Caco-2 (cell line): ENCODE measurements at regions not wholly inside any gene's neighbourhood (a gene's known extent, or its start where the extent isn't known, plus 50 kb on each side); places are given as distances from the start of the nearest gene placed in this dataset.

Source experiments
- BruUV-seq: library from RNA; stranded (reverse); fragments of 400-500 nt; replicated peaks from 2 replicates; lab custom pipeline; 2021; lab: Mats Ljungman, UMichigan
- CTCF ChIA-PET: fragments of 300-600 bp; sonication (Branson Sonifier 250); formaldehyde crosslinking; loops from one replicate; lab custom pipeline; 2022; ENCODE audit warnings: antibody characterized with exemption; lab: Charles Lee
- POLR2A ChIA-PET: fragments of 300-600 bp; sonication (Branson Sonifier 250); formaldehyde crosslinking; loops from one replicate; lab custom pipeline; 2022; ENCODE audit warnings: antibody characterized with exemption; lab: Charles Lee
- DNase-seq, 2 experiments: peaks; one replicate each; pipeline versions ENCODE4 v3.0.0 to v3.0.0-alpha.2; 2020 to 2022
- H3K27me3 ChIP-seq: replicated peaks from 2 replicates; pipeline ENCODE4 v1.6.0; 2011; ENCODE audit warnings: low read length; ENCODE audit not compliant: control insufficient read depth, insufficient read depth
- H3K36me3 ChIP-seq: 2 replicates; pipeline ENCODE4 v1.5.1; 2011; ENCODE audit warnings: low read length; ENCODE audit not compliant: control insufficient read depth, insufficient read depth
- H3K4me1 ChIP-seq: fragments of 250-450 bp; sonication (Bioruptor Pico); 2 replicates; pipeline ENCODE4 v1.5.1; 2020; ENCODE audit warnings: mild to moderate bottlenecking
- H3K4me3 ChIP-seq: 2 replicates; pipeline ENCODE4 v1.5.1; 2011; ENCODE audit warnings: low read depth, mild to moderate bottlenecking, control low read depth, low read length
- H3K9me3 ChIP-seq: fragments of 250-450 bp; sonication (Bioruptor Pico); 2 replicates; pipeline ENCODE4 v1.5.1; 2020; ENCODE audit warnings: mild to moderate bottlenecking, moderate library complexity
- H3K27ac Mint-ChIP-seq: one replicate; pipeline ENCODE4 v1.8.0; 2022; ENCODE audit warnings: mixed read lengths; ENCODE audit not compliant: unreplicated experiment
- H3K27me3 Mint-ChIP-seq: one replicate; pipeline ENCODE4 v1.8.0; 2022; ENCODE audit warnings: mixed read lengths; ENCODE audit not compliant: insufficient read depth, unreplicated experiment
- H3K36me3 Mint-ChIP-seq: one replicate; pipeline ENCODE4 v1.8.0; 2022; ENCODE audit warnings: mild to moderate bottlenecking, mixed read lengths; ENCODE audit not compliant: insufficient read depth, unreplicated experiment
- H3K4me1 Mint-ChIP-seq: one replicate; pipeline ENCODE4 v1.8.0; 2022; ENCODE audit warnings: low read depth, mixed read lengths; ENCODE audit not compliant: unreplicated experiment
- H3K4me3 Mint-ChIP-seq: one replicate; pipeline ENCODE4 v1.8.0; 2022; ENCODE audit warnings: mild to moderate bottlenecking, moderate library complexity, mixed read lengths; ENCODE audit not compliant: unreplicated experiment
- H3K9me3 Mint-ChIP-seq: one replicate; pipeline ENCODE4 v1.8.0; 2022; ENCODE audit warnings: mixed read lengths; ENCODE audit not compliant: unreplicated experiment
- CTCF ChIP-seq, 2 experiments: fragments of 200-600 bp in 1 of 2; IDR thresholded peaks; 1 replicate in 1 of 2; 2 replicates in 1 of 2; pipeline versions ENCODE4 v1.5.1 to v1.8.0; 2011 to 2022; ENCODE audit warnings: antibody characterized with exemption in 1 of 2, control low read depth in 1 of 2, inconsistent platforms in 1 of 2, low read depth in 1 of 2, low read length in 1 of 2, mild to moderate bottlenecking in 1 of 2, moderate library complexity in 1 of 2; ENCODE audit not compliant: insufficient read depth in 1 of 2, severe bottlenecking in 1 of 2, unreplicated experiment in 1 of 2
- intact Hi-C: fragments of 100-400 bp; cut with micrococcal nuclease; formaldehyde crosslinking; loops from one replicate; pipeline ENCODE4 v1.10.0; 2022; ENCODE audit not compliant: unreplicated experiment

- no peaks in the 10 kb centered on the region for H3K36me3 Mint-ChIP-seq
- no peaks in the 10 kb centered on the region for H3K27me3 Mint-ChIP-seq
- POLR2A ChIA-PET: no interaction called here
- no peak for DNase-seq
- no peak overlapping the region for H3K4me3 Mint-ChIP-seq
- no peak overlapping the region for H3K27ac Mint-ChIP-seq
- no peak for TF ChIP-seq CTCF (IDR thresholded peaks at IDR 0.05; ENCODE audit: insufficient read depth in 1 of 2, low read depth in 1 of 2, low read length in 1 of 2, severe bottlenecking in 1 of 2, unreplicated experiment in 1 of 2)
- no TSS peak for BruUV-seq
- H3K4me3 ChIP-seq: no peak overlapping the region
- intact Hi-C loops: no loop called here
- H3K27me3 ChIP-seq: no peaks in the 10 kb centered on the region
- H3K36me3 ChIP-seq: no peaks in the 10 kb centered on the region
- no peaks in the 10 kb centered on the region for H3K9me3 Mint-ChIP-seq
- H3K4me1 ChIP-seq: no peaks in the 10 kb centered on the region
- H3K9me3 ChIP-seq: no peaks in the 10 kb centered on the region
- no peaks in the 10 kb centered on the region for H3K4me1 Mint-ChIP-seq
- CTCF ChIA-PET: no interaction called here
Observed at GRCh38 chr18:67717800-67718199, 201.3 kb upstream of the DSEL start.

- Histone ChIP-seq H3K4me1 (no peaks in the 10 kb centered on the region), H3K36me3 (no peaks in the 10 kb centered on the region), H3K9me3 (no peaks in the 10 kb centered on the region), H3K27me3 (no peaks in the 10 kb centered on the region), H3K4me3 (no peak overlapping the region)
- CTCF ChIA-PET: no interaction called here
- no peak overlapping the region for H3K4me3 Mint-ChIP-seq
- H3K36me3 Mint-ChIP-seq: no peaks in the 10 kb centered on the region
- intact Hi-C loops: no loop called here
- no peak overlapping the region for H3K27ac Mint-ChIP-seq
- H3K9me3 Mint-ChIP-seq: no peaks in the 10 kb centered on the region
- H3K27me3 Mint-ChIP-seq: no peaks in the 10 kb centered on the region
- TF ChIP-seq CTCF (IDR thresholded peaks at IDR 0.05; ENCODE audit: insufficient read depth in 1 of 2, low read depth in 1 of 2, low read length in 1 of 2, severe bottlenecking in 1 of 2, unreplicated experiment in 1 of 2): no peak
- DNase-seq: no peak
- BruUV-seq: no TSS peak
- H3K4me1 Mint-ChIP-seq: no peaks in the 10 kb centered on the region
- POLR2A ChIA-PET: no interaction called here
Observed at GRCh38 chr18:67715567-67715966, 199.0 kb upstream of the DSEL start.

GRCh38 chr18:67710639-67711038, 194.1 kb upstream of the DSEL start:
- intact Hi-C loops: loop anchor here (1.0 kb wide), 1 partner anchor 194 kb away; the partner anchor contains the start of gene DSEL
- CTCF ChIA-PET: interaction anchor here (1.3 to 1.4 kb wide), 2 partner anchors 194 to 195 kb away, joined by 3 to 9 read pairs; no protein-coding TSS in a partner anchor
- TF ChIP-seq CTCF (IDR thresholded peaks at IDR 0.05; ENCODE audit: insufficient read depth in 1 of 2, low read depth in 1 of 2, low read length in 1 of 2, severe bottlenecking in 1 of 2, unreplicated experiment in 1 of 2): peak in 1 of 2 experiments; percentile 12
- BruUV-seq: no TSS peak
- no peaks in the 10 kb centered on the region for H3K9me3 ChIP-seq
- no peak overlapping the region for H3K4me3 ChIP-seq
- H3K36me3 Mint-ChIP-seq: no peaks in the 10 kb centered on the region
- peak in 1 of 2 experiments; percentile 10 for DNase-seq
- no peaks in the 10 kb centered on the region for H3K4me1 ChIP-seq
- no peaks in the 10 kb centered on the region for H3K4me1 Mint-ChIP-seq
- H3K27me3 Mint-ChIP-seq: peaks cover 7% of the 10 kb centered on the region
- no peaks in the 10 kb centered on the region for H3K27me3 ChIP-seq
- POLR2A ChIA-PET: no interaction called here
- H3K4me3 Mint-ChIP-seq: no peak overlapping the region
- no peaks in the 10 kb centered on the region for H3K9me3 Mint-ChIP-seq
- no peaks in the 10 kb centered on the region for H3K36me3 ChIP-seq
- H3K27ac Mint-ChIP-seq: no peak overlapping the region
